ENCODE measurements at regions not wholly inside any gene's neighbourhood (a gene's known extent, or its start where the extent isn't known, plus 50 kb on each side); places are given as distances from the start of the nearest gene placed in this dataset.

GRCh38 chr13:59277106-59277505 lies 886.6 kb downstream of the DIAPH3 start:
- TF ChIP-seq CTCF (IDR thresholded peaks at IDR 0.05) (no peak), POLR2A (IDR thresholded peaks at IDR 0.05) (no peak)
